HCT116 (cell line): ENCODE measurements at regions not wholly inside any gene's neighbourhood (a gene's known extent, or its start where the extent isn't known, plus 50 kb on each side); places are given as distances from the start of the nearest gene placed in this dataset.

Experiments
- ATAC-seq: fragments of 200-7000 bp; cut with Tn5 transposase; 2 replicates; pipeline ENCODE4 v1.9.1; 2020; ENCODE audit warnings: mild to moderate bottlenecking, moderate library complexity
- BruUV-seq: library from RNA; stranded (reverse); fragments of 400-500 nt; replicated peaks from 2 replicates; lab custom pipeline; 2021; lab: Mats Ljungman, UMichigan
- CTCF ChIA-PET: fragments of 300-600 bp; sonication (Branson Sonifier 250); formaldehyde crosslinking; loops from one replicate; lab custom pipeline; 2021; ENCODE audit warnings: antibody characterized with exemption; lab: Charles Lee
- POLR2A ChIA-PET: fragments of 300-600, 350-600 bp; sonication (Branson Sonifier 250); formaldehyde crosslinking; loops from one replicate; lab custom pipeline; 2021; ENCODE audit warnings: antibody characterized with exemption; lab: Charles Lee
- RAD21 ChIA-PET, 2 experiments: fragments of 300-600 bp; sonication (Branson Sonifier 250); formaldehyde crosslinking; loops; one replicate each; lab custom pipeline; 2023; ENCODE audit warnings: low total read pairs in 2 of 2; ENCODE audit not compliant: uncharacterized antibody in 2 of 2, unreplicated experiment in 2 of 2, low non-redundant PET in 1 of 2; lab: Charles Lee
- DNase-seq: peaks from one replicate; pipeline ENCODE4 v3.0.0-alpha.2; 2010; ENCODE audit warnings: low read depth, low spot score
- H2AFZ ChIP-seq: fragments of 200-600 bp; shearing (Covaris generic), sonication (generic); 2 replicates; pipeline ENCODE4 v1.6.1; 2017; ENCODE audit warnings: low read depth, mixed run types, mixed read lengths, antibody characterized with exemption, low read length; ENCODE audit not compliant: poor library complexity, severe bottlenecking
- H3K27ac ChIP-seq: 2 replicates; pipeline ENCODE4 v1.5.1; 2012; ENCODE audit warnings: low read depth, low read length
- H3K27me3 ChIP-seq: fragments of 200-600 bp; sonication (generic); 2 replicates; pipeline ENCODE4 v1.6.1; 2016; ENCODE audit warnings: mixed run types, low read length, mixed read lengths; ENCODE audit not compliant: insufficient read depth
- H3K36me3 ChIP-seq, 2 experiments: fragments of 200-500 bp in 1 of 2; fragments of 200-600 bp in 1 of 2; sonication (Bioruptor generic) in 1 of 2; sonication (generic) in 1 of 2; 2 replicates each; pipeline versions ENCODE4 v1.5.1 to v1.6.1; 2014 to 2016; ENCODE audit warnings: low read length in 2 of 2, inconsistent platforms in 1 of 2, mixed read lengths in 1 of 2, mixed run types in 1 of 2; ENCODE audit not compliant: insufficient read depth in 2 of 2, control insufficient read depth in 1 of 2
- H3K4me1 ChIP-seq, 2 experiments: fragments of 200-600 bp in 1 of 2; sonication (generic) in 1 of 2; 2 replicates each; pipeline versions ENCODE4 v1.5.1 to v1.6.1; 2012 to 2017; ENCODE audit warnings: low read length in 2 of 2, inconsistent platforms in 1 of 2, mild to moderate bottlenecking in 1 of 2, mixed read lengths in 1 of 2, mixed run types in 1 of 2, moderate library complexity in 1 of 2; ENCODE audit not compliant: insufficient read depth in 2 of 2, control insufficient read depth in 1 of 2
- H3K4me2 ChIP-seq: fragments of 200-600 bp; sonication (generic); 2 replicates; pipeline ENCODE4 v1.6.1; 2017; ENCODE audit warnings: mixed run types, low read length, mixed read lengths
- H3K4me3 ChIP-seq, 2 experiments: fragments of 200-600 bp in 1 of 2; sonication (generic) in 1 of 2; replicated peaks in 1 of 2; 2 replicates each; pipeline ENCODE4 v1.5.1; 2011 to 2016; ENCODE audit warnings: low read length in 2 of 2, control low read depth in 1 of 2, low read depth in 1 of 2, mild to moderate bottlenecking in 1 of 2, mixed read lengths in 1 of 2, mixed run types in 1 of 2
- H3K79me2 ChIP-seq: fragments of 200-600 bp; sonication (generic); 2 replicates; pipeline ENCODE4 v1.6.1; 2017; ENCODE audit warnings: mild to moderate bottlenecking, mixed run types, low read length, moderate library complexity, mixed read lengths; ENCODE audit not compliant: insufficient read depth
- H3K9ac ChIP-seq: fragments of 200-600 bp; sonication (generic); 2 replicates; pipeline ENCODE4 v1.6.1; 2016; ENCODE audit warnings: low read length, mixed read lengths
- H3K9me2 ChIP-seq: fragments of 200-600 bp; sonication (generic), shearing (Covaris generic); 2 replicates; pipeline ENCODE4 v1.6.1; 2017; ENCODE audit warnings: mixed run types, mild to moderate bottlenecking, moderate library complexity; ENCODE audit not compliant: insufficient read depth
- H3K9me3 ChIP-seq, 2 experiments: fragments of 200-500 bp in 1 of 2; fragments of 200-600 bp in 1 of 2; sonication (Bioruptor generic) in 1 of 2; sonication (generic) in 1 of 2; 2 replicates each; pipeline ENCODE4 v1.6.1; 2014 to 2017; ENCODE audit warnings: low read length in 2 of 2, mixed read lengths in 2 of 2, inconsistent platforms in 1 of 2, low read depth in 1 of 2, mild to moderate bottlenecking in 1 of 2, mixed run types in 1 of 2, moderate library complexity in 1 of 2; ENCODE audit not compliant: control insufficient read depth in 1 of 2, insufficient read depth in 1 of 2
- H4K20me1 ChIP-seq: fragments of 200-600 bp; sonication (generic), shearing (Covaris generic); 2 replicates; pipeline ENCODE4 v1.6.1; 2017; ENCODE audit warnings: mixed run types, mild to moderate bottlenecking, moderate library complexity; ENCODE audit not compliant: insufficient read depth
- CEBPB ChIP-seq: IDR thresholded peaks from 2 replicates; pipeline ENCODE4 v1.6.1; 2012; ENCODE audit warnings: low read depth
- CTCF ChIP-seq, 3 experiments: fragments of 200-600 bp in 1 of 3; sonication (generic) in 1 of 3; IDR thresholded peaks in 2 of 3; conservative IDR thresholded peaks in 1 of 3; 2 replicates each; pipeline ENCODE4 v1.5.1; 2012 to 2017; ENCODE audit warnings: low read depth in 2 of 3, low read length in 2 of 3, antibody characterized with exemption in 1 of 3, borderline replicate concordance in 1 of 3, control low read depth in 1 of 3, mild to moderate bottlenecking in 1 of 3, mixed read lengths in 1 of 3, mixed run types in 1 of 3, moderate library complexity in 1 of 3; ENCODE audit not compliant: insufficient read depth in 1 of 3
- EGR1 ChIP-seq: IDR thresholded peaks from 2 replicates; pipeline ENCODE4 v1.6.1; 2012; ENCODE audit warnings: low read depth
- ELF1 ChIP-seq: IDR thresholded peaks from 2 replicates; pipeline ENCODE4 v1.6.1; 2012; ENCODE audit warnings: low read depth, borderline replicate concordance
- FOSL1 ChIP-seq: IDR thresholded peaks from 2 replicates; pipeline ENCODE4 v1.6.1; 2012; ENCODE audit warnings: low read depth
- JUND ChIP-seq: IDR thresholded peaks from 2 replicates; pipeline ENCODE4 v1.6.1; 2012
- MAX ChIP-seq: IDR thresholded peaks from 2 replicates; pipeline ENCODE4 v1.6.1; 2012
- POLR2A ChIP-seq: IDR thresholded peaks from 2 replicates; pipeline ENCODE4 v1.7.0; 2011; ENCODE audit warnings: borderline replicate concordance; ENCODE audit not compliant: insufficient read depth, insufficient read length; ENCODE audit errors: extremely low read depth
- POLR2AphosphoS5 ChIP-seq: IDR thresholded peaks from 2 replicates; pipeline ENCODE4 v1.6.1; 2011; ENCODE audit warnings: mild to moderate bottlenecking, low read depth, low read length, moderate library complexity
- RAD21 ChIP-seq: IDR thresholded peaks from 2 replicates; pipeline ENCODE4 v1.6.1; 2012; ENCODE audit warnings: low read depth, mild to moderate bottlenecking
- REST ChIP-seq: IDR thresholded peaks from 2 replicates; pipeline ENCODE4 v1.6.1; 2012; ENCODE audit warnings: low read depth
- ZBTB33 ChIP-seq: IDR thresholded peaks from 2 replicates; pipeline ENCODE4 v1.6.1; 2011; ENCODE audit warnings: mild to moderate bottlenecking, low read length, moderate library complexity; ENCODE audit not compliant: insufficient replicate concordance; ENCODE audit errors: extremely low read depth
- intact Hi-C: fragments of 100-400 bp; cut with micrococcal nuclease; formaldehyde crosslinking; loops from 2 replicates; pipeline ENCODE4 v1.10.0; 2022

- Histone ChIP-seq H3K79me2 (no peaks in the 10 kb centered on the region), H3K27me3 (no peaks in the 10 kb centered on the region), H3K9ac (no peak overlapping the region), H3K4me1 (no peaks in the 10 kb centered on the region), H4K20me1 (no peaks in the 10 kb centered on the region), H3K4me2 (no peak overlapping the region), H3K9me3 (peaks cover 0 to 5% of the 10 kb centered on the region in 2 experiments; a peak in 1 of 4 replicates), H2AFZ (no peak overlapping the region), H3K4me3 (no peak overlapping the region), H3K27ac (no peak overlapping the region), H3K9me2 (no peaks in the 10 kb centered on the region), H3K36me3 (no peaks in the 10 kb centered on the region)
- ChIA-PET POLR2A (no interaction called here), CTCF (no interaction called here), RAD21 (no interaction called here)
- intact Hi-C loops = no loop called here
- ATAC-seq = no peak
- DNase-seq = no peak
- BruUV-seq = no TSS peak
- TF ChIP-seq EGR1 (no peak), ELF1 (no peak), ZBTB33 (no peak), MAX (no peak), REST (no peak), POLR2AphosphoS5 (no peak), JUND (no peak), FOSL1 (no peak), CEBPB (no peak), RAD21 (no peak), POLR2A (no peak), CTCF (IDR thresholded peaks at IDR 0.05 in 2 of 3, conservative IDR thresholded peaks at IDR 0.05 in 1 of 3; ENCODE audit: borderline replicate concordance in 1 of 3, insufficient read depth in 1 of 3, low read depth in 2 of 3, low read length in 2 of 3) (no peak)
These were observed 1560.4 kb downstream of the AMY1C start for GRCh38 chr1:105310063-105310462.
